SJSA1 (cell line): ENCODE measurements at regions not wholly inside any gene's neighbourhood (a gene's known extent, or its start where the extent isn't known, plus 50 kb on each side); places are given as distances from the start of the nearest gene placed in this dataset.

Experiments
- DNase-seq, 2 experiments: peaks; one replicate each; pipeline ENCODE4 v3.0.0-alpha.2; 2015 to 2020; ENCODE audit warnings: low spot score in 2 of 2, low read depth in 1 of 2
- H3K27ac ChIP-seq: fragments of 250-450 bp; sonication (Bioruptor Pico); 2 replicates; pipeline ENCODE4 v1.5.1; 2020; ENCODE audit warnings: mild to moderate bottlenecking, moderate library complexity
- H3K27me3 ChIP-seq: fragments of 250-450 bp; sonication (Bioruptor Pico); replicated peaks from 2 replicates; pipeline ENCODE4 v1.5.1; 2020; ENCODE audit warnings: mild to moderate bottlenecking, moderate library complexity
- H3K36me3 ChIP-seq: fragments of 250-450 bp; sonication (Bioruptor Pico); 2 replicates; pipeline ENCODE4 v1.5.1; 2020; ENCODE audit warnings: mild to moderate bottlenecking
- H3K4me1 ChIP-seq: fragments of 250-450 bp; sonication (Bioruptor Pico); replicated peaks from 2 replicates; pipeline ENCODE4 v1.6.1; 2021; ENCODE audit warnings: mild to moderate bottlenecking
- H3K4me3 ChIP-seq: fragments of 250-450 bp; sonication (Bioruptor Pico); 2 replicates; pipeline ENCODE4 v1.5.1; 2020; ENCODE audit warnings: mild to moderate bottlenecking
- H3K9me3 ChIP-seq: fragments of 250-450 bp; sonication (Bioruptor Pico); replicated peaks from 2 replicates; pipeline ENCODE4 v1.5.1; 2020; ENCODE audit warnings: mild to moderate bottlenecking

DNA sequence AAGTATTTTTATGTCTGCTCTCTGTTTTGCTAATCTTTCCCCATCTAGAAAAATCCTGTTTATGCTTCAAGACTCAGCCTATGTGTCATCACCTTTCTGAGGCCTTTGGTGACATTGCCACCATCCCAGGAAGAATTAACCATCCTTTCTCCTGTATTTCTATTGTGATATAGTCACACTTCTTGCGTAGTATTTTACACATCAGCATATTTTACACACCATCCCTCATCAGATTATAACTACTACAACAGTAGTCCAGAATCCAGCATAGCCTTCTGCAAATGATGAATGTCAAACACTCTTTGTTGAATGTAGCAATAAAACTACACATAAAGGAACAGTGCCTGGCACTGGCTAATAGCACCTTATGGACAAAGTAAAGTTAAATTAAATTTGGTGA is 275.3 kb upstream of the C1orf87 start:
- Histone ChIP-seq H3K4me3 (no peak overlapping the region), H3K27me3 (no peaks in the 10 kb centered on the region)
- no peak for DNase-seq

DNA sequence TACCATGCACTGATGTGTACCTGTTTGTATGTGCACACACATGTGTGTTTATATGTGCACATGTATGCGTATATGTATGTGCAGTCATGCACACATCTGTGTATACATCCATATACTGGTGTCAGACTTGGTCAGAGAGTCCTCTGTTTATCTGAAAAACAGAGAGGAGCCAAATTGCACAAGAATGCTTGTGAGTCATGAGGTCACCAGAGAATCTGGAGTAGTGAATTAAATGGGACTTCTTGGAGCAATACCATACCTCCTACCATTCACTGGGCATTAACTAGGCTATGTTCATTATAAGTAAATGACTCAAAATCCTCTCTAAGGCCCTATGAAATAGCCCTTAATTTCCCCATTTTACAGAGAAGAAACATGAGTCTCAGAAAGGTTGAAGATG is 272.1 kb upstream of the C1orf87 start:
- no peak for DNase-seq
- Histone ChIP-seq H3K27ac (no peak overlapping the region), H3K36me3 (no peaks in the 10 kb centered on the region), H3K9me3 (no peaks in the 10 kb centered on the region), H3K4me1 (no peaks in the 10 kb centered on the region), H3K27me3 (no peaks in the 10 kb centered on the region), H3K4me3 (no peak overlapping the region)

More for the DNA sequence above, 275.3 kb upstream of the C1orf87 start:
- Histone ChIP-seq H3K9me3 (no peaks in the 10 kb centered on the region), H3K4me1 (no peaks in the 10 kb centered on the region), H3K27ac (no peak overlapping the region), H3K36me3 (no peaks in the 10 kb centered on the region)

DNA sequence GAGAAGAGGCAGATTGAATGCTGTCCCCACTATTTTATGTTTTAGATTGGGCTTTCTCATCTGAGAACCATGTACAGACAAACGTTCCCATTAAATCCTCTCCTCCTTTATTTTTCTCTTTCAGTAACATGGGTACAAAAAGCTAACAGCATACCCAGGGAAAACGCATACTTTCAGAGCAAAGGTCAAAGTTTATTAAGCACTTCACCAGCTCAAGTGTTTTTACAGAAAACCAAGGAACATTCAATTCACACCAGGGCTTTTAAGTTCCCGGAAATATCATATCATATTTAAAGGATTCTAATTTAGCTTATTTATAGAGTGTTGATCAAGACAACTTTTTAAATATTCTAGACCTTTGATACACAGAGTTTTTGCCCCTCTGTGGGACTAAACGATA is 271.5 kb upstream of the C1orf87 start:
- DNase-seq = no peak
- no peak overlapping the region for H3K27ac ChIP-seq
- H3K9me3 ChIP-seq = no peaks in the 10 kb centered on the region

GRCh38 chr1:60343736-60344135 is 270.2 kb upstream of the C1orf87 start:
- Histone ChIP-seq H3K9me3 (no peaks in the 10 kb centered on the region), H3K4me3 (no peak overlapping the region), H3K36me3 (no peaks in the 10 kb centered on the region), H3K27ac (no peak overlapping the region), H3K27me3 (no peaks in the 10 kb centered on the region), H3K4me1 (no peaks in the 10 kb centered on the region)
- no peak for DNase-seq

More for the DNA sequence above, 271.5 kb upstream of the C1orf87 start:
- no peaks in the 10 kb centered on the region for H3K36me3 ChIP-seq
- no peaks in the 10 kb centered on the region for H3K4me1 ChIP-seq
- H3K4me3 ChIP-seq = no peak overlapping the region
- no peaks in the 10 kb centered on the region for H3K27me3 ChIP-seq

DNA sequence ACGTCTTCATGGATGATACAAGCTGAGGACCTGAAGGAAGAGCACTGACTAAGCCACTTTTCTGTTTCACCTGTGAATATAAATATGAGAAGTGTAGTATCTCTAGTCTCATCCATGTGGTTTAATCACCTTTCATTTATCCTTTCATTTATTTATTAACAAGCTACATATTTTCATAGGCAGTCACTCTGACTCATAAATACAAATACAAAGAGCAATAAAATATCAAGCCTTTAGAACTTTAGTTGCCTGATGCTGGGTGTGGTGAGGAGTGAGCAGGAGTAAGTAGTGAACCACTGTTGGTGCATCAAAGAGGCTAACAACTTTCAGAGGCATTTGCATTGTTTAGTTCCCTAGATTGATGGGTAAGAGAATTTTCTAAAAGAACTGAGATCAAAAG is 269.0 kb upstream of the C1orf87 start:
- Histone ChIP-seq H3K9me3 (no peaks in the 10 kb centered on the region), H3K27ac (no peak overlapping the region), H3K4me3 (no peak overlapping the region), H3K36me3 (no peaks in the 10 kb centered on the region), H3K27me3 (no peaks in the 10 kb centered on the region), H3K4me1 (no peaks in the 10 kb centered on the region)
- no peak for DNase-seq

GRCh38 chr1:60341274-60341673 is 267.7 kb upstream of the C1orf87 start:
- Histone ChIP-seq H3K4me3 (no peak overlapping the region), H3K27ac (no peak overlapping the region), H3K9me3 (no peaks in the 10 kb centered on the region), H3K36me3 (no peaks in the 10 kb centered on the region), H3K4me1 (no peaks in the 10 kb centered on the region), H3K27me3 (no peaks in the 10 kb centered on the region)
- no peak for DNase-seq

- DNase-seq = no peak
- Histone ChIP-seq H3K36me3 (no peaks in the 10 kb centered on the region), H3K4me1 (no peaks in the 10 kb centered on the region), H3K9me3 (no peaks in the 10 kb centered on the region), H3K27ac (no peak overlapping the region), H3K4me3 (no peak overlapping the region), H3K27me3 (no peaks in the 10 kb centered on the region)
These were observed 258.1 kb upstream of the C1orf87 start for GRCh38 chr1:60331647-60332046.

DNA sequence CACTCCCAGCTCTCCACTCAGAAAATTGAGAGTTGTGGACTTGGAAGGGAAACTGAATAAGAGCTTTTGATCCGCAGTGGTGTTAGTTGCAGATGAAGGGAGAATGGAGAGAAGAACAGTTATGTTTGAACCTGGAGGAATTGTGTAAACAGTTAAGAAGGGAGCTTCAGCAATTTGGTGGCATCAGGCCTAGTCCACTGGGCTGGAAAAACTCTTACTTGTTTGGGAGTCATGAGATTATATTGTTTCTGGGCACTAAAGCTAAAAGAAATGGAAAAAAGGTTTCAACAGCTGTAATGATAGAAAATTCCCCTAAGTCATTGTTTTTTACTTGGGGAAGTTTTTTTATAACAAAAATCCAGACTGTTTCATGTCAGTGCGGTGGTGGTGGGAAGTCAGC is 256.1 kb upstream of the C1orf87 start:
- DNase-seq = no peak
- Histone ChIP-seq H3K27me3 (no peaks in the 10 kb centered on the region), H3K36me3 (no peaks in the 10 kb centered on the region), H3K9me3 (no peaks in the 10 kb centered on the region), H3K27ac (no peak overlapping the region), H3K4me1 (no peaks in the 10 kb centered on the region), H3K4me3 (no peak overlapping the region)

DNA sequence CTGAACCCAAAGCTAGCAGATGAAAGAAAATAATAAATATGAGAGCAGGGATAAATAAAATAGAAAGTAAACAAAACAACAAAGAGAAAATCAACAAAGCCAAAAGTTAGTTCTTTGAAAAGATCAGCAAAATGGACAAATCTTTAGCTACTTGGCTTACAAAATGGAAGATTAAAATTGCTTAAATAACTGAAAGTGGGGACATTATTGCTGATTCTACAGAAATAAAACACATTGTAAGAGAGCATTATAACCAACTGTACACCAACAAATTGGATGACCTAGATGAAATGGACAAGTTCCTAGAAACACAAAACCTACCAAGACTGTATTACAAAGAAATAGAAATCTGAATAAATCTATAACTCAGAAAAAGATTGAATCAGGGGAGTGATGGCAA is 238.3 kb upstream of the C1orf87 start:
- Histone ChIP-seq H3K9me3 (no peaks in the 10 kb centered on the region), H3K4me1 (no peaks in the 10 kb centered on the region), H3K36me3 (no peaks in the 10 kb centered on the region), H3K27me3 (no peaks in the 10 kb centered on the region), H3K4me3 (no peak overlapping the region), H3K27ac (no peak overlapping the region)
- DNase-seq = no peak

GRCh38 chr1:60299581-60299980 is 226.0 kb upstream of the C1orf87 start:
- H3K9me3 ChIP-seq = no peaks in the 10 kb centered on the region
- no peak overlapping the region for H3K27ac ChIP-seq
- H3K27me3 ChIP-seq = no peaks in the 10 kb centered on the region
- H3K4me3 ChIP-seq = no peak overlapping the region
- no peaks in the 10 kb centered on the region for H3K4me1 ChIP-seq
- H3K36me3 ChIP-seq = no peaks in the 10 kb centered on the region
- no peak for DNase-seq

GRCh38 chr1:60298290-60298689 is 224.7 kb upstream of the C1orf87 start:
- no peaks in the 10 kb centered on the region for H3K36me3 ChIP-seq
- no peaks in the 10 kb centered on the region for H3K4me1 ChIP-seq
- H3K9me3 ChIP-seq = no peaks in the 10 kb centered on the region
- DNase-seq = no peak
- no peak overlapping the region for H3K27ac ChIP-seq
- H3K4me3 ChIP-seq = no peak overlapping the region
- no peaks in the 10 kb centered on the region for H3K27me3 ChIP-seq

GRCh38 chr1:60296794-60297193 is 223.2 kb upstream of the C1orf87 start:
- H3K36me3 ChIP-seq = no peaks in the 10 kb centered on the region
- H3K4me1 ChIP-seq = no peaks in the 10 kb centered on the region
- no peak for DNase-seq
- H3K9me3 ChIP-seq = no peaks in the 10 kb centered on the region
- H3K27me3 ChIP-seq = no peaks in the 10 kb centered on the region
- H3K27ac ChIP-seq = no peak overlapping the region
- no peak overlapping the region for H3K4me3 ChIP-seq

- H3K9me3 ChIP-seq = no peaks in the 10 kb centered on the region
- no peak for DNase-seq
- H3K27me3 ChIP-seq = no peaks in the 10 kb centered on the region
- no peaks in the 10 kb centered on the region for H3K4me1 ChIP-seq
- no peak overlapping the region for H3K27ac ChIP-seq
- no peak overlapping the region for H3K4me3 ChIP-seq
- H3K36me3 ChIP-seq = no peaks in the 10 kb centered on the region
These were observed 218.6 kb upstream of the C1orf87 start for GRCh38 chr1:60292140-60292539.

GRCh38 chr1:60290393-60290792 is 216.8 kb upstream of the C1orf87 start:
- no peaks in the 10 kb centered on the region for H3K9me3 ChIP-seq
- no peaks in the 10 kb centered on the region for H3K4me1 ChIP-seq
- DNase-seq = no peak
- H3K4me3 ChIP-seq = no peak overlapping the region
- H3K27me3 ChIP-seq = no peaks in the 10 kb centered on the region
- no peaks in the 10 kb centered on the region for H3K36me3 ChIP-seq
- H3K27ac ChIP-seq = no peak overlapping the region

DNA sequence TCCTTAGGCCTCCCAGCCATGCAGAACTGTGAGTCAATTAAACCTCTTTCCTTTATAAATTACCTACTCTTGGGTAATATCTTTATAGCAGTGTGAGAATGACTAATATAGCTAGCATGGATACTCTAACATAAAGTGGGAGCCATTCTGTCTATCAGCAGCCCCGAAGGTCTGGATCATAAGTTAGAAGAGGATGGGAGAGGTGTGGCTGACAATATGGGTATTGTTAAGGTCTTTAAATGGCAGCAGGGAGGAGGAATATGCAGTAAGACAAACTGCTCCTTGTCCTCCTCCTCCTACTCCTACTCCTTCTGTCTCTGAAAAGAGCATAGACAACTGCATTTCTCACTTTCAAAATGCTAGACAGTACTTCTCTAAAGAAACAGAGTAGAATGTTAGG is 214.0 kb upstream of the C1orf87 start:
- no peaks in the 10 kb centered on the region for H3K27me3 ChIP-seq
- no peaks in the 10 kb centered on the region for H3K4me1 ChIP-seq
- H3K27ac ChIP-seq = no peak overlapping the region
- no peak overlapping the region for H3K4me3 ChIP-seq
- DNase-seq = no peak
- no peaks in the 10 kb centered on the region for H3K36me3 ChIP-seq
- H3K9me3 ChIP-seq = no peaks in the 10 kb centered on the region
